ENCODE measurements at regions not wholly inside any gene's neighbourhood (a gene's known extent, or its start where the extent isn't known, plus 50 kb on each side); places are given as distances from the start of the nearest gene placed in this dataset.

- DNase-seq, result no peak
These were observed 208.3 kb upstream of the RBMS3 start for GRCh38 chr3:29072611-29073010.

GRCh38 chr3:29077356-29077755, 203.5 kb upstream of the RBMS3 start:
- no peak for DNase-seq

GRCh38 chr3:29079358-29079757, 201.5 kb upstream of the RBMS3 start:
- no peak for DNase-seq

- no peak for DNase-seq
These were observed 199.9 kb upstream of the RBMS3 start for GRCh38 chr3:29080967-29081366.

GRCh38 chr3:29083081-29083480, 197.8 kb upstream of the RBMS3 start:
- no peak for DNase-seq

- no peak for DNase-seq
These were observed 197.2 kb upstream of the RBMS3 start for GRCh38 chr3:29083676-29084075.

- no peak for DNase-seq
These were observed 192.3 kb upstream of the RBMS3 start for GRCh38 chr3:29088579-29088978.

GRCh38 chr3:29090912-29091597, 189.8 kb upstream of the RBMS3 start:
- DNase-seq, result no peak

GRCh38 chr3:29091599-29092189, 189.2 kb upstream of the RBMS3 start:
- DNase-seq, result no peak

GRCh38 chr3:29092348-29092747, 188.5 kb upstream of the RBMS3 start:
- no peak for DNase-seq

GRCh38 chr3:29099296-29099695, 181.6 kb upstream of the RBMS3 start:
- DNase-seq, result no peak

- DNase-seq, result no peak
These were observed 181.1 kb upstream of the RBMS3 start for GRCh38 chr3:29099775-29100174.

GRCh38 chr3:29100292-29100691, 180.6 kb upstream of the RBMS3 start:
- DNase-seq, result no peak

- no peak for DNase-seq
These were observed 152.9 kb upstream of the RBMS3 start for GRCh38 chr3:29128001-29128400.

- no peak for DNase-seq
These were observed 143.3 kb upstream of the RBMS3 start for GRCh38 chr3:29137601-29138000.

- no peak for DNase-seq
These were observed 142.7 kb upstream of the RBMS3 start for GRCh38 chr3:29138171-29138570.

GRCh38 chr3:29140666-29141065, 140.2 kb upstream of the RBMS3 start:
- no peak for DNase-seq

GRCh38 chr3:29141197-29141917, 139.5 kb upstream of the RBMS3 start:
- DNase-seq, result no peak

GRCh38 chr3:29141918-29142275, 139.0 kb upstream of the RBMS3 start:
- DNase-seq, result no peak

- DNase-seq, result no peak
These were observed 137.7 kb upstream of the RBMS3 start for GRCh38 chr3:29143151-29143550.

- no peak for DNase-seq
These were observed 136.5 kb upstream of the RBMS3 start for GRCh38 chr3:29144361-29144760.

- no peak for DNase-seq
These were observed 136.1 kb upstream of the RBMS3 start for GRCh38 chr3:29144807-29145206.

- no peak for DNase-seq
These were observed 135.5 kb upstream of the RBMS3 start for GRCh38 chr3:29145360-29145759.

- DNase-seq, result no peak
These were observed 128.5 kb upstream of the RBMS3 start for GRCh38 chr3:29152379-29152778.
